IMR-90 (cell line): ENCODE measurements at regions not wholly inside any gene's neighbourhood (a gene's known extent, or its start where the extent isn't known, plus 50 kb on each side); places are given as distances from the start of the nearest gene placed in this dataset.

Source experiments
- ATAC-seq: fragments of 200-7000 bp; cut with Tn5 transposase; 2 replicates; pipeline ENCODE4 v1.9.1; 2020; ENCODE audit warnings: low read depth, mild to moderate bottlenecking, moderate library complexity
- BruUV-seq: library from RNA; stranded (reverse); fragments of 400-500 nt; replicated peaks from 2 replicates; lab custom pipeline; 2021; lab: Mats Ljungman, UMichigan
- CTCF ChIA-PET: fragments of 300-600 bp; formaldehyde crosslinking; extraction: SDS; loops from one replicate; lab custom pipeline; 2021; ENCODE audit warnings: antibody characterized with exemption; lab: Yijun Ruan, JAX
- POLR2A ChIA-PET: fragments of 300-600 bp; sonication (Branson Sonifier 250); formaldehyde crosslinking; loops from one replicate; lab custom pipeline; 2022; ENCODE audit warnings: antibody characterized with exemption; ENCODE audit not compliant: unreplicated experiment; lab: Charles Lee
- DNase-seq: peaks from one replicate; pipeline ENCODE4 v3.0.0; 2013
- H2AFZ ChIP-seq: replicated peaks from 2 replicates; pipeline ENCODE3; 2013; ENCODE audit warnings: low read length, mild to moderate bottlenecking; ENCODE audit not compliant: poor library complexity
- H2AK5ac ChIP-seq: 2 replicates; pipeline ENCODE4 v1.6.1; 2013; ENCODE audit warnings: low read depth, low read length, inconsistent platforms
- H2AK9ac ChIP-seq: replicated peaks from 2 replicates; pipeline ENCODE3; 2013; ENCODE audit warnings: mild to moderate bottlenecking, low read depth, low read length, moderate library complexity; ENCODE audit not compliant: poor library complexity
- H2BK120ac ChIP-seq: 2 replicates; pipeline ENCODE4 v1.6.1; 2013; ENCODE audit warnings: low read depth, low read length, inconsistent platforms
- H2BK15ac ChIP-seq: 3 replicates; pipeline ENCODE4 v1.6.1; 2013; ENCODE audit warnings: low read depth, low read length, inconsistent platforms
- H2BK20ac ChIP-seq: 2 replicates; pipeline ENCODE4 v1.6.1; 2013; ENCODE audit warnings: low read depth, mild to moderate bottlenecking, inconsistent platforms, low read length, moderate library complexity
- H2BK5ac ChIP-seq: 2 replicates; pipeline ENCODE4 v1.6.1; 2013; ENCODE audit warnings: mild to moderate bottlenecking, low read depth, low read length, inconsistent platforms; ENCODE audit not compliant: poor library complexity, severe bottlenecking
- H3K14ac ChIP-seq: replicated peaks from 2 replicates; pipeline ENCODE4 v1.6.1; 2013; ENCODE audit warnings: low read depth, low read length, inconsistent platforms
- H3K18ac ChIP-seq: 2 replicates; pipeline ENCODE4 v1.6.1; 2013; ENCODE audit warnings: low read depth, low read length, control low read depth
- H3K23ac ChIP-seq: 2 replicates; pipeline ENCODE4 v1.6.1; 2013; ENCODE audit warnings: low read depth, low read length, inconsistent platforms
- H3K27ac ChIP-seq: 2 replicates; pipeline ENCODE4 v1.5.1; 2013; ENCODE audit warnings: mild to moderate bottlenecking, control low read depth, low read length; ENCODE audit not compliant: insufficient read depth
- H3K27me3 ChIP-seq: 2 replicates; pipeline ENCODE4 v1.6.1; 2013; ENCODE audit warnings: low read length; ENCODE audit not compliant: control insufficient read depth, insufficient read depth
- H3K36me3 ChIP-seq: 2 replicates; pipeline ENCODE4 v1.6.1; 2013; ENCODE audit warnings: low read length, mixed read lengths; ENCODE audit not compliant: control insufficient read depth, insufficient read depth
- H3K4ac ChIP-seq: 2 replicates; pipeline ENCODE4 v1.6.1; 2013; ENCODE audit warnings: low read depth, low read length, inconsistent platforms
- H3K4me1 ChIP-seq: 2 replicates; pipeline ENCODE4 v1.6.1; 2013; ENCODE audit warnings: low read length, mixed read lengths; ENCODE audit not compliant: control insufficient read depth, insufficient read depth
- H3K4me2 ChIP-seq: 2 replicates; pipeline ENCODE4 v1.6.1; 2013; ENCODE audit warnings: low read depth, mild to moderate bottlenecking, control low read depth, low read length, moderate library complexity
- H3K4me3 ChIP-seq: 2 replicates; pipeline ENCODE4 v1.5.1; 2013; ENCODE audit warnings: low read depth, mild to moderate bottlenecking, control low read depth, low read length, moderate library complexity; ENCODE audit not compliant: insufficient read depth
- H3K56ac ChIP-seq: 2 replicates; pipeline ENCODE4 v1.6.1; 2013; ENCODE audit warnings: low read length, inconsistent platforms; ENCODE audit not compliant: insufficient read depth; ENCODE audit errors: extremely low read depth
- H3K79me1 ChIP-seq, 2 experiments: 2 replicates each; pipeline ENCODE4 v1.6.1; 2013; ENCODE audit warnings: low read length in 2 of 2, inconsistent platforms in 1 of 2, low read depth in 1 of 2
- H3K9ac ChIP-seq: 2 replicates; pipeline ENCODE4 v1.6.1; 2013; ENCODE audit warnings: low read depth, low read length, control low read depth
- H3K9me1 ChIP-seq: 2 replicates; pipeline ENCODE4 v1.6.1; 2013; ENCODE audit warnings: low read length, inconsistent platforms; ENCODE audit not compliant: insufficient read depth
- H3K9me3 ChIP-seq: 2 replicates; pipeline ENCODE4 v1.6.1; 2013; ENCODE audit warnings: low read length; ENCODE audit not compliant: control insufficient read depth, insufficient read depth
- H4K20me1 ChIP-seq: 2 replicates; pipeline ENCODE4 v1.6.1; 2013; ENCODE audit warnings: low read length, inconsistent platforms; ENCODE audit not compliant: insufficient read depth
- H4K5ac ChIP-seq: 2 replicates; pipeline ENCODE4 v1.6.1; 2013; ENCODE audit warnings: mild to moderate bottlenecking, low read depth, low read length, control low read depth
- H4K8ac ChIP-seq, 2 experiments: 2 replicates each; pipeline ENCODE4 v1.6.1; 2013; ENCODE audit warnings: low read depth in 2 of 2, low read length in 2 of 2, control low read depth in 1 of 2, inconsistent platforms in 1 of 2
- H4K91ac ChIP-seq: 2 replicates; pipeline ENCODE4 v1.6.1; 2013; ENCODE audit warnings: low read depth, low read length, inconsistent platforms; ENCODE audit not compliant: insufficient read depth
- BHLHE40 ChIP-seq: fragments of 150-350 bp; IDR thresholded peaks from 2 replicates; pipeline ENCODE4 v1.6.1; 2016; ENCODE audit warnings: mild to moderate bottlenecking, low read depth, low read length
- CEBPB ChIP-seq: IDR thresholded peaks from 2 replicates; pipeline ENCODE4 v1.6.1; 2012; ENCODE audit warnings: low read depth, low read length, improper control_type of control experiment
- CHD1 ChIP-seq: IDR thresholded peaks from 2 replicates; pipeline ENCODE4 v1.6.1; 2012; ENCODE audit warnings: low read depth, low read length, improper control_type of control experiment
- FOS ChIP-seq: fragments of 150-350 bp; IDR thresholded peaks from 2 replicates; pipeline ENCODE4 v1.6.1; 2016; ENCODE audit warnings: low read depth, low read length
- MAFK ChIP-seq: IDR thresholded peaks from 2 replicates; pipeline ENCODE4 v1.6.1; 2012; ENCODE audit warnings: low read depth, low read length, improper control_type of control experiment
- MAZ ChIP-seq: IDR thresholded peaks from 2 replicates; pipeline ENCODE4 v1.6.1; 2012; ENCODE audit warnings: low read depth, mild to moderate bottlenecking, low read length, improper control_type of control experiment, moderate library complexity, borderline replicate concordance
- MXI1 ChIP-seq: IDR thresholded peaks from 2 replicates; pipeline ENCODE4 v1.6.1; 2012; ENCODE audit warnings: low read depth, mild to moderate bottlenecking, low read length, moderate library complexity, borderline replicate concordance
- NFE2L2 ChIP-seq: fragments of 150-350 bp; IDR thresholded peaks from 2 replicates; pipeline ENCODE4 v1.6.1; 2016; ENCODE audit warnings: low read depth, mild to moderate bottlenecking, low read length
- POLR2A ChIP-seq: IDR thresholded peaks from 2 replicates; pipeline ENCODE4 v1.6.1; 2012; ENCODE audit warnings: mild to moderate bottlenecking, low read depth, low read length
- RAD21 ChIP-seq: IDR thresholded peaks from 2 replicates; pipeline ENCODE4 v1.6.1; 2012; ENCODE audit warnings: low read length, improper control_type of control experiment
- RCOR1 ChIP-seq: IDR thresholded peaks from 2 replicates; pipeline ENCODE4 v1.6.1; 2012; ENCODE audit warnings: mild to moderate bottlenecking, low read length, improper control_type of control experiment; ENCODE audit not compliant: insufficient replicate concordance
- RFX5 ChIP-seq: IDR thresholded peaks from 2 replicates; pipeline ENCODE4 v1.8.0; 2012; ENCODE audit warnings: low read depth, mild to moderate bottlenecking, low read length, moderate library complexity
- SMC3 ChIP-seq: fragments of 150-350 bp; IDR thresholded peaks from 2 replicates; pipeline ENCODE4 v1.6.1; 2016; ENCODE audit warnings: low read depth, mild to moderate bottlenecking, antibody characterized with exemption, low read length, moderate library complexity
- WGBS, 2 experiments: methylation state at CpG; one replicate each; pipeline versions ENCODE4 v1.1.5 to v1.1.7; 2013; ENCODE audit warnings: missing lambda C conversion rate in 2 of 2; ENCODE audit not compliant: insufficient read length in 1 of 2; ENCODE audit errors: extremely low coverage in 2 of 2; 5-methylcytosine and 5-hydroxymethylcytosine counted together
- dilution Hi-C: fragments of 300-500 bp; cut with HindIII; formaldehyde crosslinking; loops from one replicate; pipeline ENCODE4 v1.14.3; 2018; ENCODE audit warnings: low sequenced_read_pairs; ENCODE audit not compliant: unreplicated experiment
- in situ Hi-C: fragments of 300-500 bp; cut with MboI; formaldehyde crosslinking; loops from 3 replicates; pipeline ENCODE4 v1.14.3; 2019; ENCODE audit warnings: low sequenced_read_pairs, inconsistent platforms, mixed read lengths
- intact Hi-C: fragments of 100-400 bp; cut with micrococcal nuclease; formaldehyde crosslinking; loops from 2 replicates; pipeline ENCODE4 v1.10.0; 2022
- TF ChIP-seq, protein P1 (sequence below): fragments of 150-350 bp; IDR thresholded peaks from 2 replicates; pipeline ENCODE4 v1.6.1; 2017; ENCODE audit warnings: mild to moderate bottlenecking, antibody characterized with exemption, low read length, low read depth
- TF ChIP-seq, protein P2 (sequence below): conservative IDR thresholded peaks from 2 replicates; pipeline ENCODE4 v1.5.1; 2012; ENCODE audit warnings: mild to moderate bottlenecking, low read depth, low read length, improper control_type of control experiment
- TF ChIP-seq, protein P3 (sequence below): fragments of 150-350 bp; IDR thresholded peaks from 2 replicates; pipeline ENCODE4 v1.6.1; 2016; ENCODE audit warnings: low read depth, mild to moderate bottlenecking, low read length, moderate library complexity, borderline replicate concordance

DNA sequence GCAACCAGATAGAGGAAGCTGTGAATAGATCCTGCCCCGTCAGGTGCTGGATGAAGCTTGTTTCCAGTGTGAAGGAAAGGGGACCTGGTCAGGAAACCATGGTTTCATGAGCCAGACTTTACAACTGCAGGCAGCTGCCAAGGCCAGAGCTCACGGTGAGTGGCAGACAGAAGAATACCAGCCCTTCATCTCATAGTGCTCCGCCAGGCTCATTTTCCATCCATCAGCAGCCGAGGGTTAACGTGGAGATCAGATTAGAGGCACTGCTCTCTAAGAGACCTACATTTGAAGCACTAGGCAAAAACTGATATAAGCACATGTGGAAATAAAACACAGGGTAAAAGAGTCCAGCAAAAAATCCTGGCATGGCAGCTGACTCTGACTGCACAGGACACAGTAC is 172.4 kb downstream of the CD24 start:
- Histone ChIP-seq H3K23ac (no peak overlapping the region), H3K56ac (no peak overlapping the region), H3K4me1 (peaks cover 2% of the 10 kb centered on the region; the same call in 1 of the 2 replicates), H3K9ac (no peak overlapping the region), H4K20me1 (no peaks in the 10 kb centered on the region), H2BK5ac (no peak overlapping the region), H3K9me1 (no peaks in the 10 kb centered on the region), H3K14ac (no peak overlapping the region), H2BK15ac (no peak overlapping the region), H2AK5ac (no peak overlapping the region), H3K27ac (no peak overlapping the region), H2BK20ac (no peak overlapping the region), H3K18ac (no peak overlapping the region), H4K91ac (no peak overlapping the region), H2AK9ac (no peak overlapping the region), H2AFZ (no peak overlapping the region), H3K79me1 (no peaks in the 10 kb centered on the region), H3K4me3 (no peak overlapping the region), H4K8ac (no peak overlapping the region), H3K9me3 (no peaks in the 10 kb centered on the region), H4K5ac (no peak overlapping the region), H3K27me3 (peaks cover 18% of the 10 kb centered on the region), H3K4me2 (no peak overlapping the region), H3K36me3 (no peaks in the 10 kb centered on the region), H2BK120ac (no peak overlapping the region), H3K4ac (no peak overlapping the region)
- ATAC-seq (no peak), DNase-seq (no peak)
- BruUV-seq: no TSS peak
- dilution Hi-C loops: no loop called here
- in situ Hi-C loops: no loop called here
- WGBS, 2 experiments: no CpG with 5 or more reads among the region's 5 CpGs
- TF ChIP-seq NFE2L2 (no peak), BHLHE40 (no peak), RAD21 (no peak), SMC3 (no peak), RCOR1 (no peak), POLR2A (no peak), MAZ (no peak), CHD1 (no peak), RFX5 (no peak), CEBPB (no peak), FOS (no peak), MAFK (no peak), MXI1 (no peak)
- TF ChIP-seq, protein P1, sequence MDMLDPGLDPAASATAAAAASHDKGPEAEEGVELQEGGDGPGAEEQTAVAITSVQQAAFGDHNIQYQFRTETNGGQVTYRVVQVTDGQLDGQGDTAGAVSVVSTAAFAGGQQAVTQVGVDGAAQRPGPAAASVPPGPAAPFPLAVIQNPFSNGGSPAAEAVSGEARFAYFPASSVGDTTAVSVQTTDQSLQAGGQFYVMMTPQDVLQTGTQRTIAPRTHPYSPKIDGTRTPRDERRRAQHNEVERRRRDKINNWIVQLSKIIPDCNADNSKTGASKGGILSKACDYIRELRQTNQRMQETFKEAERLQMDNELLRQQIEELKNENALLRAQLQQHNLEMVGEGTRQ: no peak
- TF ChIP-seq, protein P2, sequence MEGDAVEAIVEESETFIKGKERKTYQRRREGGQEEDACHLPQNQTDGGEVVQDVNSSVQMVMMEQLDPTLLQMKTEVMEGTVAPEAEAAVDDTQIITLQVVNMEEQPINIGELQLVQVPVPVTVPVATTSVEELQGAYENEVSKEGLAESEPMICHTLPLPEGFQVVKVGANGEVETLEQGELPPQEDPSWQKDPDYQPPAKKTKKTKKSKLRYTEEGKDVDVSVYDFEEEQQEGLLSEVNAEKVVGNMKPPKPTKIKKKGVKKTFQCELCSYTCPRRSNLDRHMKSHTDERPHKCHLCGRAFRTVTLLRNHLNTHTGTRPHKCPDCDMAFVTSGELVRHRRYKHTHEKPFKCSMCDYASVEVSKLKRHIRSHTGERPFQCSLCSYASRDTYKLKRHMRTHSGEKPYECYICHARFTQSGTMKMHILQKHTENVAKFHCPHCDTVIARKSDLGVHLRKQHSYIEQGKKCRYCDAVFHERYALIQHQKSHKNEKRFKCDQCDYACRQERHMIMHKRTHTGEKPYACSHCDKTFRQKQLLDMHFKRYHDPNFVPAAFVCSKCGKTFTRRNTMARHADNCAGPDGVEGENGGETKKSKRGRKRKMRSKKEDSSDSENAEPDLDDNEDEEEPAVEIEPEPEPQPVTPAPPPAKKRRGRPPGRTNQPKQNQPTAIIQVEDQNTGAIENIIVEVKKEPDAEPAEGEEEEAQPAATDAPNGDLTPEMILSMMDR: no peak
- TF ChIP-seq, protein P3, sequence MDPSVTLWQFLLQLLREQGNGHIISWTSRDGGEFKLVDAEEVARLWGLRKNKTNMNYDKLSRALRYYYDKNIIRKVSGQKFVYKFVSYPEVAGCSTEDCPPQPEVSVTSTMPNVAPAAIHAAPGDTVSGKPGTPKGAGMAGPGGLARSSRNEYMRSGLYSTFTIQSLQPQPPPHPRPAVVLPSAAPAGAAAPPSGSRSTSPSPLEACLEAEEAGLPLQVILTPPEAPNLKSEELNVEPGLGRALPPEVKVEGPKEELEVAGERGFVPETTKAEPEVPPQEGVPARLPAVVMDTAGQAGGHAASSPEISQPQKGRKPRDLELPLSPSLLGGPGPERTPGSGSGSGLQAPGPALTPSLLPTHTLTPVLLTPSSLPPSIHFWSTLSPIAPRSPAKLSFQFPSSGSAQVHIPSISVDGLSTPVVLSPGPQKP: no peak
- ChIA-PET CTCF (interaction anchor here (0.7 to 1.0 kb wide), 2 partner anchors 11 to 13 kb away, joined by 3 to 7 read pairs; no protein-coding TSS in a partner anchor), POLR2A (no interaction called here)
- intact Hi-C loops: no loop called here
